ENCODE measurements at regions not wholly inside any gene's neighbourhood (a gene's known extent, or its start where the extent isn't known, plus 50 kb on each side); places are given as distances from the start of the nearest gene placed in this dataset.

DNA sequence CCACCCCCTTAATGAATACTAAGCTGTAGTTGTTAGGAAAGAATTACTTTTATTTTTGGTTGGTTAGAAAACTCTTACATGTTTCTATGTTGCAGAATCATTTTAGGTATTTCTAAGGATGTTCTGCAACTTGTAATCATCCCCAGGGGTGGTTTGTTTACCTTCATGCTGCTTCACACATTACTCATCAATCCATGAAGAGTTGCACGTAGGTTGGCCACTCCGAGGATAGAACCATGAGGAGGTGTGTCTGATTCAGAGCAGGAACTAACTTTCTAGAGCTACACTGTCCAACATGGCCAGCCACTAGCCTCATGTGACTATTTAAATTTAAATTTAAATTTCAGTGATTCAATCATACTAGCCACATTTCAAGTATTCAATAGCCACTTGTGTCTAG, 127.2 kb upstream of the FRMPD4 start:
- TF ChIP-seq, protein P1, sequence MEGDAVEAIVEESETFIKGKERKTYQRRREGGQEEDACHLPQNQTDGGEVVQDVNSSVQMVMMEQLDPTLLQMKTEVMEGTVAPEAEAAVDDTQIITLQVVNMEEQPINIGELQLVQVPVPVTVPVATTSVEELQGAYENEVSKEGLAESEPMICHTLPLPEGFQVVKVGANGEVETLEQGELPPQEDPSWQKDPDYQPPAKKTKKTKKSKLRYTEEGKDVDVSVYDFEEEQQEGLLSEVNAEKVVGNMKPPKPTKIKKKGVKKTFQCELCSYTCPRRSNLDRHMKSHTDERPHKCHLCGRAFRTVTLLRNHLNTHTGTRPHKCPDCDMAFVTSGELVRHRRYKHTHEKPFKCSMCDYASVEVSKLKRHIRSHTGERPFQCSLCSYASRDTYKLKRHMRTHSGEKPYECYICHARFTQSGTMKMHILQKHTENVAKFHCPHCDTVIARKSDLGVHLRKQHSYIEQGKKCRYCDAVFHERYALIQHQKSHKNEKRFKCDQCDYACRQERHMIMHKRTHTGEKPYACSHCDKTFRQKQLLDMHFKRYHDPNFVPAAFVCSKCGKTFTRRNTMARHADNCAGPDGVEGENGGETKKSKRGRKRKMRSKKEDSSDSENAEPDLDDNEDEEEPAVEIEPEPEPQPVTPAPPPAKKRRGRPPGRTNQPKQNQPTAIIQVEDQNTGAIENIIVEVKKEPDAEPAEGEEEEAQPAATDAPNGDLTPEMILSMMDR (IDR thresholded peaks at IDR 0.05), result no peak
- no peak for TF ChIP-seq ZFX (IDR thresholded peaks at IDR 0.05; ENCODE audit: borderline replicate concordance)
